ENCODE measurements at regions not wholly inside any gene's neighbourhood (a gene's known extent, or its start where the extent isn't known, plus 50 kb on each side); places are given as distances from the start of the nearest gene placed in this dataset.

DNA sequence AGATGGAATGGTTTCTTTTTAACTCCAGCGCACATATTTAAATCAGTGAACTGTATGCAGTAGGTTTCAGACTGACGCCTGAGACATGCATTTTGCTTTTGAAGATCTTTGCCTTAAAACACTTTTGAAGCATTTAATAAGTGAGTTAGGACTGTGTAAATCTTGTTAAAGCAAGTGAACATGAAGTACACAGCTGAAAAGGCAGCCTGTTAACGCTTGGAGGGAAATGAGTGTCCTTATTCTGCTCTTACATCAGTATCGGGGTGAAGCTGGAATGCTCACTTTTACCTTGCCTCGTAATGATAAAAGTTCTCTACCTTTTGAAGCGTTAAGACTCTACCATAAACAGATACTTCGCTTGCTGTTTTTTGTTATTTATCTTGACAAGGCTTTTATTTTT is 552.2 kb downstream of the ZNF608 start:
- TF ChIP-seq POLR2A (IDR thresholded peaks at IDR 0.05) (no peak), POLR2AphosphoS5 (IDR thresholded peaks at IDR 0.05) (no peak)
- TF ChIP-seq, protein P1, sequence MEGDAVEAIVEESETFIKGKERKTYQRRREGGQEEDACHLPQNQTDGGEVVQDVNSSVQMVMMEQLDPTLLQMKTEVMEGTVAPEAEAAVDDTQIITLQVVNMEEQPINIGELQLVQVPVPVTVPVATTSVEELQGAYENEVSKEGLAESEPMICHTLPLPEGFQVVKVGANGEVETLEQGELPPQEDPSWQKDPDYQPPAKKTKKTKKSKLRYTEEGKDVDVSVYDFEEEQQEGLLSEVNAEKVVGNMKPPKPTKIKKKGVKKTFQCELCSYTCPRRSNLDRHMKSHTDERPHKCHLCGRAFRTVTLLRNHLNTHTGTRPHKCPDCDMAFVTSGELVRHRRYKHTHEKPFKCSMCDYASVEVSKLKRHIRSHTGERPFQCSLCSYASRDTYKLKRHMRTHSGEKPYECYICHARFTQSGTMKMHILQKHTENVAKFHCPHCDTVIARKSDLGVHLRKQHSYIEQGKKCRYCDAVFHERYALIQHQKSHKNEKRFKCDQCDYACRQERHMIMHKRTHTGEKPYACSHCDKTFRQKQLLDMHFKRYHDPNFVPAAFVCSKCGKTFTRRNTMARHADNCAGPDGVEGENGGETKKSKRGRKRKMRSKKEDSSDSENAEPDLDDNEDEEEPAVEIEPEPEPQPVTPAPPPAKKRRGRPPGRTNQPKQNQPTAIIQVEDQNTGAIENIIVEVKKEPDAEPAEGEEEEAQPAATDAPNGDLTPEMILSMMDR (IDR thresholded peaks at IDR 0.05), result no peak
